SK-N-MC (cell line): ENCODE measurements at regions not wholly inside any gene's neighbourhood (a gene's known extent, or its start where the extent isn't known, plus 50 kb on each side); places are given as distances from the start of the nearest gene placed in this dataset.

Experiments
- EZH2 ChIP-seq: fragments of 200-600 bp; sonication (generic); IDR thresholded peaks from one replicate; pipeline ENCODE4 v1.6.1; 2017; ENCODE audit warnings: antibody characterized with exemption
- POLR2AphosphoS5 ChIP-seq: IDR thresholded peaks from 2 replicates; pipeline ENCODE4 v1.6.1; 2012; ENCODE audit warnings: mild to moderate bottlenecking, low read depth, low read length, borderline replicate concordance

DNA sequence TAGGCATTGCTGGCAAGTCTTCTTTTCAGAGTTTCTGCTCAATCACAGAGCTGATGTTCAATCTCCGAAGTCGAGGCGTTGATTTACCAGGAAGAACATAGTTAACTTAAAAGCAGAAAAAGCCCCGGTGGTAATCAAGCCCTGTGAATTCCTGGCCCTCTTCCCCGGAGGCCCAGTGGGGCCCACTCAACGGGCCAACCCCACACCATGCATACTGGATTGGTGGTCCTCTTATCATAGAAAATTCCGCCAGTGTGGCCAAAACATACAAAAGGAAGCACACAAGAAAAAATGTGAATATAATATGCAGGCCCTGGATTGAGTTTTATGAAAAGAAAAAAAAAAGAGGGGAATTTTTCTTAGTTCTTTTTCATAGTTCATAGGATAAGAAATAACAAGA is 873.0 kb upstream of the NR2F2 start:
- TF ChIP-seq POLR2AphosphoS5 (no peak), EZH2 (no peak)
